ENCODE measurements at regions not wholly inside any gene's neighbourhood (a gene's known extent, or its start where the extent isn't known, plus 50 kb on each side); places are given as distances from the start of the nearest gene placed in this dataset.

DNA sequence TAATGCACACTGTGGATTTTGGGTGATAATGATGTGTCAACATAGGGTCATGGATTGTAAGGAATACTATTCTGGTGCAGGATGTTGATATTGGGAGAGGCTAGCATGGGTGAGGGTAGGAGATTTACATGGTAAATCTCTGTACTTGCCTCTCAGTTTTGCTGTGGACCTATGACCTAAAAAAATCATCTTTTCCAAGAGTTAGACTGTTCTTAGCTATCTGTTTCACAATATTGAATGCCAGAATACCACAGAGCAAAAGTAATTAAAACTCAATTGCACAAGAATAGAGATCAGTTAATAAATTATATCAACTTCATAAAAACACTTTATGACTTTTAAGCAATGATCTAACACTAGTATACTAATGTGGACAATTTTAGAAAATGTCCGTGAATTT is 651.6 kb downstream of the HTR1A start:
- TF ChIP-seq, protein P1, sequence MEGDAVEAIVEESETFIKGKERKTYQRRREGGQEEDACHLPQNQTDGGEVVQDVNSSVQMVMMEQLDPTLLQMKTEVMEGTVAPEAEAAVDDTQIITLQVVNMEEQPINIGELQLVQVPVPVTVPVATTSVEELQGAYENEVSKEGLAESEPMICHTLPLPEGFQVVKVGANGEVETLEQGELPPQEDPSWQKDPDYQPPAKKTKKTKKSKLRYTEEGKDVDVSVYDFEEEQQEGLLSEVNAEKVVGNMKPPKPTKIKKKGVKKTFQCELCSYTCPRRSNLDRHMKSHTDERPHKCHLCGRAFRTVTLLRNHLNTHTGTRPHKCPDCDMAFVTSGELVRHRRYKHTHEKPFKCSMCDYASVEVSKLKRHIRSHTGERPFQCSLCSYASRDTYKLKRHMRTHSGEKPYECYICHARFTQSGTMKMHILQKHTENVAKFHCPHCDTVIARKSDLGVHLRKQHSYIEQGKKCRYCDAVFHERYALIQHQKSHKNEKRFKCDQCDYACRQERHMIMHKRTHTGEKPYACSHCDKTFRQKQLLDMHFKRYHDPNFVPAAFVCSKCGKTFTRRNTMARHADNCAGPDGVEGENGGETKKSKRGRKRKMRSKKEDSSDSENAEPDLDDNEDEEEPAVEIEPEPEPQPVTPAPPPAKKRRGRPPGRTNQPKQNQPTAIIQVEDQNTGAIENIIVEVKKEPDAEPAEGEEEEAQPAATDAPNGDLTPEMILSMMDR (IDR thresholded peaks at IDR 0.05; ENCODE audit: low read depth, low read length): no peak
- TF ChIP-seq MYC (IDR thresholded peaks at IDR 0.05; ENCODE audit: low read depth, low read length): no peak
- TF ChIP-seq, protein P2, sequence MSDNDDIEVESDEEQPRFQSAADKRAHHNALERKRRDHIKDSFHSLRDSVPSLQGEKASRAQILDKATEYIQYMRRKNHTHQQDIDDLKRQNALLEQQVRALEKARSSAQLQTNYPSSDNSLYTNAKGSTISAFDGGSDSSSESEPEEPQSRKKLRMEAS (IDR thresholded peaks at IDR 0.05; ENCODE audit: low read depth, low read length): no peak
